HG03196 (cell line): ENCODE measurements at regions not wholly inside any gene's neighbourhood (a gene's known extent, or its start where the extent isn't known, plus 50 kb on each side); places are given as distances from the start of the nearest gene placed in this dataset.

Experiments
- ATAC-seq: cut with Tn5 transposase; IDR thresholded peaks from one replicate; pipeline ENCODE4 v1.9.1; 2021; ENCODE audit not compliant: unreplicated experiment

GRCh38 chr16:65934443-65934842 lies 432.0 kb upstream of the CDH5 start:
- no peak for ATAC-seq

- no peak for ATAC-seq
Measured at GRCh38 chr16:65933703-65934102, 432.8 kb upstream of the CDH5 start.

DNA sequence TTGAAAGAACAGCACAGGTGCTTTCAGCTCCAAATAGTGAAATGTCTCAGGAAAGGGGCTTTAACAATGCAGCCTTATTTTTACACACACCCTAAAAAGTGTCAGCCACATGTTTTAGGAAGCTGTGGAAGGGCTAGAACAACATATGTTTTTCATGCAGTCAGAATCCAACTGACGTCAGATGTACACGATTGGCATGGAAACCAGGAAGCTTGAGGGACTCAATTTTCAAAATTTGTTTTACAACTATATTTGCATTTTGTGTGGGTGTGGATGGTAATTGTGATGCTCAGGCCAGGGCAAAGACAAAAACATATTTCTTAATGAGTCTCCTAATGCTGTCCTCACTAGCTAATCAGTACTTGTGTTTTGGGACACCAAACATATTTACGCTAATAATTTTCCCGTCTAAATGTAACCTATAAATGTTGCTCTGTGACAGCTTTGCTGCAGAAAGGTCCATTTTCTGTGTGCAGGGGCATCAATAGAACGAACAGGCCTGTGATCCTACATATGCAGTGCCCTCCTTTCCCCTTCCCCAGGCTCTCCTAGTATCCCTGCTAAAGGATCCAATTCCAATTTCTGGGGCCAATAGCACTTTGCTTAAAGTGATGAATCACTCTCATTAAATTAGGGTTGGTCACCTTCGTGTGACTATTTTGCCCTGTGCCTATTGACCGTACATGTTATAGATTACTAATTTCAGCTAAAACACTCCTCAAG lies 434.0 kb upstream of the CDH5 start:
- ATAC-seq: no peak

- no peak for ATAC-seq
Measured at GRCh38 chr16:65922923-65923322, 443.6 kb upstream of the CDH5 start.

- no peak for ATAC-seq
Measured at GRCh38 chr16:65919986-65920376, 446.5 kb upstream of the CDH5 start.

DNA sequence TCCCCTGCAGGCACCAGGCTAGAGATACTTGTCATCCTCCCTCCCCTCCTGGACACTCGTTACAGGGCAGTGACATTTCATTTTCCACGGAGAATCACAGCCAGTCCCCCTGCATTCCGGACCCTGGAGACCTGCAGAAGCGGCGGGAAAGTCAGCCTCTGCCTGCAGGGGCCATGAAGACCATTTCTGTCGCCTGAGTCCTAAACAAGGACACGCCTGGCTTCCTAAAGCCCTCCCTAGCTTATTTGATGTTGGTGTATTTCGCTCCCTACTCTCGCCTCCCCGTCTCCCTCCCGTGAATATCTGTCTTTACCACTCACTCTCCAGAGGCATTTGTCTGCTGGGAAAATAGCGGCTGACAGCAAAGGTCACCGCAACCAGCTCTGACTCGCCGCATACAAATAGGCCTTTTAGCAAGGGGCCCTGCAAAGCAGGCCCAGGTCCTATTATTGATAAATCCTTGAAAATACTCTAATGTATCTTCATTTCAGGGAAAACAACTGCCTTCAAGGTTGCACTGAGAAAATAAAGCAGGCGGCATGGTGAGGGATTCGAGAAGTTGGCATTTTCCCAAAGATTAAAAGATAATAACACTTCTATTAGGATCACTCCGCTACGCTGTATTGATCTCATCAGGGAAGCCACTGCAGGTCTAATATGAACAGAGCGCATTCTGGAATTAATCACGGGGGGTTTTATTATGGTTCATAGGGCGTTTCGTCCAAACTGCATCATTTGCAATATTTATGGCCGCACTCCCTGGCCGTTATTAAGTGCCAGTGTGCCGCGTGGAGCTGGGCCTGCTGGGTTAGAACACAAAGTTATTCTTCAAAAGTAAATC lies 447.1 kb upstream of the CDH5 start:
- ATAC-seq: no peak

GRCh38 chr16:65917466-65917865 lies 449.0 kb upstream of the CDH5 start:
- ATAC-seq: no peak

GRCh38 chr16:65916995-65917394 lies 449.5 kb upstream of the CDH5 start:
- no peak for ATAC-seq

DNA sequence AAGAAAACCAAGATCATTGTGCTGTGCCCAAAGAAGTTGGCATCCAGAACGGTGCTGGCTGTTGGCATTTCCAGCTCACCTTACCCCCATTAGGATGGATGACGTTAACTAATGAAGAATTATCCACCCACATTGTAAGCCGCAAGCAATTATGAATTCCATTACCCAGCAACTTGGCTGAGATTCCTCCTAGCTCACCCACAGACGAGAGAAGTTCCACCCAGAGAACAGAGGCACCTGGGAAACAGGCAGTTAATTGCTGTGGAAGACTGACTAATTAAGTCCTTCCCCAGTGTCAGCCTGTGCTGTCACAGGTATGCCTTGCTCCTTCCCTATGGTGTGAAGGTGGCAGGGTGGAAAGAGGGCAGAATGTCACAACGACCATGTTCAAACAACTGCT lies 456.2 kb upstream of the CDH5 start:
- ATAC-seq: no peak

GRCh38 chr16:65909310-65910050 lies 457.0 kb upstream of the CDH5 start:
- no peak for ATAC-seq

DNA sequence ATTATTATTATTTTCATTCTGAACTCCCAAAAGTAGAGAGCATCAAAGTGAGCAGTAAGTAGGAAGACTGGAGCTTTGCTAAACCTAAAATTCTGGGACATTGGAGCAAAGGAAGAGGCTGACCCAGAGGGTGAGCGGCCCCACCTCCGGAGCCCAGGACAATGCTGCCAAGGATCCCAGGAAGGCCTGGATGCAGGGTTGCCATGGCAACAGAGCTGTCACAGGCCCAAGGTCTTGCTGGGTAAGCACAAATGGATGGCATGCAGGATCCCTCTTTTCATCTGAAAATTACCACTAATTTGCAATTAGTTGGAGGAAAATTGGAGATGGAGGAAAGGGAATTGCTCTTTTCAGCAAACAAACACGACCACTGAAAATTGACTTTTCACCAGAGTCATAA lies 457.9 kb upstream of the CDH5 start:
- ATAC-seq: no peak

GRCh38 chr16:65905331-65905730 lies 461.2 kb upstream of the CDH5 start:
- no peak for ATAC-seq

- no peak for ATAC-seq
Measured at GRCh38 chr16:65896448-65897153, 469.9 kb upstream of the CDH5 start.

DNA sequence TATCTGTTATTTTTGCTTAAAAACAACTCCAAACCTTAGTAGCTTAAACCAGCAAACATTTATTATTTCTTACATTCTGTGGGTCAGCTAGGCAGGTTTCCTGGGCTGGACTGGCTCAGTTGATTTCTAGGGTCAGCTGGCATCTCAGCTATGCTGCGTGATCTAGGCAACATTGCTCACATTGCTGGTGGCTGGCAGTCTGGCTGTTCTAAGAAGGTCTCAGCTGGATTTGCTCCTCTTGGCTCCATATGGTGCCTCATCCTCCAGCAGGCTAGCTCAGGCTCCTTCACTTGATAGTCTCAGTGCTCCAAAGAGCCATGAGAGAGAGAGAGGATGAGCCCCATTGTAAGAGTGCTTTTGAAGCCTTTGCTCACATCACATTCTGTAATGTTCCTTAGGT lies 470.6 kb upstream of the CDH5 start:
- no peak for ATAC-seq

DNA sequence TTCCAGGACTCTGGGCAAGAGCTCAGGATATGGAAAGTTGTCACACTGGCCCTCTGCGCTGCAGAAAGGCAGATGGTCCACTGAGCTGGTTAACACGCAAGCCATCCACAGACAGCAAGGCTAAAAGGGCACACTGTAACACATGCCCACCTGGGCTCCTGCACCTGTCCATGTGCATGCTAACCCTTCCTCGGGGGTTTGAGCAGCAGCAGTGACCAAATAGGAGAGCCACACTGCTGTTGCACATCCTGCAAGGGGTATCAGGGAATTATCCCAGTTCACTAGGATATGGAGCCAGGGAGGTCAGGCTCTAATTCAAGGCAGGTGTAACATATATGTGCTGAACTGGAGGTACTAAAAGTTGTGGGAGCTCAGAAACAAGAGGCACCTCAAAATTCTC lies 471.0 kb upstream of the CDH5 start:
- ATAC-seq: no peak

DNA sequence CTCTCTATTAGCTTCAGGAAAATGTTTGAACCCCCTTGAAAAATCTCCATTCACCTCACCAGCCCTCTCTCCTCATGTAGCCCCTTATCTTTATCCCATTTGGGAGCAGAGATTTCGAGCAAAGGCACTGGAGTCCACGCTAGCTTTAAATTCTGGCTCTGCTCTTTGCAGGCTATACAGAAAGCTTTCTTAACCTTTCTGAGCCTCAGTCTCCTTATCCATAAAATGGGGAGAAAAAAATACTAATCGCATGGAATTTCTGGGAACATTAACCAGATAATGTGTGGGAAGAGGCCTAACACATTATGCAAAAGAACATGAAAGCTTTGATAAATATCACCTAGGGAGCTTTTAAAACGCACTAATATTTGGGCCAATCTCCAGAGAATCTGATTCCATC lies 476.3 kb upstream of the CDH5 start:
- no peak for ATAC-seq

DNA sequence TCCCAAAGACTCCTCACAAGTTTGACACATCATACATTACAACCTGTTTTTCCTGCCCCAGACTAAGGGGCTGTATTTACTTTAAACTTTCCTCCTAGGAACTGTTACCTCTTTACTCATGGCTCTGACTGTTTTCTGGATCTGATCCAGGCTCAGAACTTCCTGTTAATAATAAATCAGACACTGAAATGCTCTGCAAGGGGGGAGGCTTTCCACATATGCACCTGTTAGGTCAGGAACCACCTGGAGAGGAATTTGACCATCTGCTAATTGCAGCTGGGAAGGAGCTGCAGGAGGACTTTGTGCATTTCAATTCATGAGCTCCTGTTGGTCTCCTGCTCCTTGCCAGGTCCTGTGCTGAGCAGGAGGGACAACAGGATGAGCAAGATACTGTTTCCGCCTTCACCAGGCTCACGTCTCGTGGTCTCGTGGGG lies 476.9 kb upstream of the CDH5 start:
- no peak for ATAC-seq

- no peak for ATAC-seq
Measured at GRCh38 chr16:65888201-65888600, 478.3 kb upstream of the CDH5 start.

DNA sequence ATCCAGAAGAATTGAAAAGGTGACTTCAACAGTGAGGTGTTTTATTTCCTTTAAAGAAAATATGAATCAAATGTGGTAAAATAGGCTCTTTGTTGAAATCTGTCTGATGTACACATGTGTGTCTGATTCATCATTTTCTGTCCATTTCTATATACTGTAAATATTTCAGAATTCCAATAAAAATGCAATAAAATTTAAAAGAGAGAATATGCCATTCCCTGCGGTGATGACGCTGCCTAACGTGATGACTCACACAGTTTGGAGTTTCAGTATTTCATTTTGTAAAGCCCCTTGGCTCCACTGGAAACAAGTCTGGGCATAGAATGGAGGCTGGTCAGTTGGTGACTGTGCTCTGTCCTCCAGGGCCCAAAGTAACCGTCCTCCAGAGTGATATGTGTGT lies 482.5 kb upstream of the CDH5 start:
- ATAC-seq: no peak

DNA sequence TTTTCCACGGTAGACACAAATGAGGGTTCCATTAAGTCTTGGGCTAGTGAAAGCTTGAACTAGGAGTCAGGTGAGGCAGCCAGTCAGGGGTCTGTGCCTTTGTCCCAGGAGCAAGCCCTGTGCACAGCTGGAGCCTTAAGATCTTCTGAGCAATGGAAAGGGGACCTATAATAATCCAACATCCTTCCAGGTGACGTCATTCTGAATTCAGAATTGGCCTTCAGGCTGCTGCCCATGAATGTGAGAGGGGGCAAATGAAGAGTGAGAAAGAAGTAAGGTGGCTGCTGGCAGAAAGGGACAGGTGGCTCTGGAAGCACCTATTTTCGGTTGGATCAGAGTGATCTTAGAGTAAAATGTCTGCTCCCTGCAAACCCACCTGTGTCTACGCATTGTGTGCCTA lies 488.1 kb upstream of the CDH5 start:
- ATAC-seq: no peak

DNA sequence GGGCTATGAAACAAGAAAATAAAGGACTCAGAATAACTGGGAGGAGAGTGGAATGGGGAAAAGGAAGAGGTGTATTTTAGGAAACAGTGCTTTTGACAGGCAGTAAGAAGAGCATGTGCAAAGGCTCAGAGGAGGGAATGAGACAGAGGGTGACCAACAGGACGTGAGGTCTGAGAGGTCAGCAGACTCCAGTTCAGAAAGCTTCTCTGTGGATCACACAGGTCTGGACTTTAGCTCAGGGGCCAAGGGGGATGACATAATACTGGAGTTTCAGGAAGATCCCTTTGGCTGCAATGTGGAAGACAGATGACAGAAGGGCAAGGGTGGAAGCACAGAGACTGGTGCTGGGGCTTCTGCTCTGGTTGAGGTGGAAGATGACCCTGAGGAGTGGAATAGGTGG lies 489.9 kb upstream of the CDH5 start:
- ATAC-seq: no peak
